NCI-H82 treated with DMSO at 0.1 percent for 48 hours (cell line): ENCODE measurements at regions not wholly inside any gene's neighbourhood (a gene's known extent, or its start where the extent isn't known, plus 50 kb on each side); places are given as distances from the start of the nearest gene placed in this dataset.
"Not testable (repeated sequence)": the region's sequence is repeated elsewhere in the genome, so short reads cannot be mapped to it uniquely, and the experiment has no call there.

Experiments
- DNase-seq: peaks from one replicate; lab custom pipeline; 2025; ENCODE audit not compliant: unreplicated experiment; lab: John Stamatoyannopoulos, UW

- no peak for DNase-seq
Measured at GRCh38 chr6:9083108-9083507, 647.8 kb upstream of the SLC35B3 start.

GRCh38 chr6:9066726-9067125 lies 631.4 kb upstream of the SLC35B3 start:
- DNase-seq: no peak

- no peak for DNase-seq
Measured at GRCh38 chr6:9064156-9064555, 628.8 kb upstream of the SLC35B3 start.

- no peak for DNase-seq
Measured at GRCh38 chr6:9062596-9062995, 627.3 kb upstream of the SLC35B3 start.

GRCh38 chr6:9057937-9058336 lies 622.6 kb upstream of the SLC35B3 start:
- no peak for DNase-seq

- no peak for DNase-seq
Measured at GRCh38 chr6:9056556-9056955, 621.2 kb upstream of the SLC35B3 start.

GRCh38 chr6:9044426-9044825 lies 609.1 kb upstream of the SLC35B3 start:
- DNase-seq: no peak

- DNase-seq: no peak
Measured at GRCh38 chr6:9040718-9041117, 605.4 kb upstream of the SLC35B3 start.

- DNase-seq: no peak
Measured at GRCh38 chr6:9039258-9039657, 603.9 kb upstream of the SLC35B3 start.

GRCh38 chr6:9028086-9028485 lies 592.7 kb upstream of the SLC35B3 start:
- DNase-seq: no peak

- DNase-seq: no peak
Measured at GRCh38 chr6:9025796-9026394, 590.5 kb upstream of the SLC35B3 start.

GRCh38 chr6:9025228-9025627 lies 589.9 kb upstream of the SLC35B3 start:
- DNase-seq: no peak

- DNase-seq: not testable (repeated sequence)
Measured at GRCh38 chr6:9024246-9024645, 588.9 kb upstream of the SLC35B3 start.

- DNase-seq: no peak
Measured at GRCh38 chr6:9020001-9020400, 584.7 kb upstream of the SLC35B3 start.

- DNase-seq: no peak
Measured at GRCh38 chr6:9009931-9010330, 574.6 kb upstream of the SLC35B3 start.

GRCh38 chr6:9007027-9007426 lies 571.7 kb upstream of the SLC35B3 start:
- DNase-seq: no peak

- no peak for DNase-seq
Measured at GRCh38 chr6:9002833-9003232, 567.5 kb upstream of the SLC35B3 start.

- no peak for DNase-seq
Measured at GRCh38 chr6:8995156-8995555, 559.8 kb upstream of the SLC35B3 start.

GRCh38 chr6:8993111-8993510 lies 557.8 kb upstream of the SLC35B3 start:
- DNase-seq: no peak

GRCh38 chr6:8991844-8992243 lies 556.5 kb upstream of the SLC35B3 start:
- no peak for DNase-seq

GRCh38 chr6:8990075-8990474 lies 554.7 kb upstream of the SLC35B3 start:
- no peak for DNase-seq

- peak; percentile 68 for DNase-seq
Measured at GRCh38 chr6:8983202-8983688, 547.9 kb upstream of the SLC35B3 start.

GRCh38 chr6:8982668-8983067 lies 547.3 kb upstream of the SLC35B3 start:
- DNase-seq: no peak
